C4-2B (cell line): ENCODE measurements at regions not wholly inside any gene's neighbourhood (a gene's known extent, or its start where the extent isn't known, plus 50 kb on each side); places are given as distances from the start of the nearest gene placed in this dataset.
A peak's percentile ranks its signal among the peaks of the same experiment; 100 is the strongest.

Experiments
- H3K27ac ChIP-seq: fragments of 450-650 bp; 2 replicates; pipeline ENCODE4 v1.5.1; 2017
- CTCF ChIP-seq: fragments of 450-650 bp; conservative IDR thresholded peaks from 2 replicates; pipeline ENCODE4 v1.5.1; 2017; ENCODE audit warnings: mild to moderate bottlenecking
- ZFX ChIP-seq: fragments of 450-650 bp; IDR thresholded peaks from 2 replicates; pipeline ENCODE4 v1.6.1; 2017

GRCh38 chr21:30958741-30959140 is 77.4 kb upstream of the KRTAP11-1 start:
- no peak overlapping the region for H3K27ac ChIP-seq
- TF ChIP-seq CTCF = no peak
- TF ChIP-seq ZFX = no peak

GRCh38 chr21:30957010-30957409 is 75.6 kb upstream of the KRTAP11-1 start:
- no peak overlapping the region for H3K27ac ChIP-seq
- TF ChIP-seq CTCF (no peak), ZFX (no peak)

- no peak overlapping the region for H3K27ac ChIP-seq
- no peak for TF ChIP-seq CTCF
- no peak for TF ChIP-seq ZFX
These were observed 72.2 kb upstream of the KRTAP11-1 start for GRCh38 chr21:30953605-30954004.

GRCh38 chr21:30947141-30947540 is 65.8 kb upstream of the KRTAP11-1 start:
- no peak for TF ChIP-seq ZFX
- TF ChIP-seq CTCF = no peak
- no peak overlapping the region for H3K27ac ChIP-seq

- no peak overlapping the region for H3K27ac ChIP-seq
- TF ChIP-seq CTCF (no peak), ZFX (no peak)
These were observed 62.5 kb upstream of the KRTAP11-1 start for GRCh38 chr21:30943920-30944319.

GRCh38 chr21:30943243-30943642 is 61.9 kb upstream of the KRTAP11-1 start:
- no peak overlapping the region for H3K27ac ChIP-seq
- TF ChIP-seq ZFX = no peak
- no peak for TF ChIP-seq CTCF

- TF ChIP-seq CTCF = 0 out of 2 replicates have a peak, but pooled peaks have one; percentile 5
- TF ChIP-seq ZFX = no peak
- H3K27ac ChIP-seq = no peak overlapping the region
These were observed 60.8 kb upstream of the KRTAP11-1 start for GRCh38 chr21:30942192-30942591.

GRCh38 chr21:30936207-30936606 is 54.8 kb upstream of the KRTAP11-1 start:
- no peak overlapping the region for H3K27ac ChIP-seq
- no peak for TF ChIP-seq ZFX
- no peak for TF ChIP-seq CTCF
